ENCODE measurements at regions not wholly inside any gene's neighbourhood (a gene's known extent, or its start where the extent isn't known, plus 50 kb on each side); places are given as distances from the start of the nearest gene placed in this dataset.
A peak's percentile ranks its signal among the peaks of the same experiment; 100 is the strongest.

GRCh38 chr9:89554307-89555035 lies 50.3 kb upstream of the GADD45G start:
- DNase-seq (ENCODE audit: low read depth in 2 of 2) = no peak

- DNase-seq (ENCODE audit: low read depth in 2 of 2) = no peak
Observed at GRCh38 chr9:89553451-89554010, 51.3 kb upstream of the GADD45G start.

GRCh38 chr9:89550346-89550927 lies 52.5 kb upstream of the SEMA4D start:
- no peak for DNase-seq (ENCODE audit: low read depth in 2 of 2)

GRCh38 chr9:89549031-89549644 lies 51.2 kb upstream of the SEMA4D start:
- peak; percentile 84 to 89 for DNase-seq (ENCODE audit: low read depth in 2 of 2)

DNA sequence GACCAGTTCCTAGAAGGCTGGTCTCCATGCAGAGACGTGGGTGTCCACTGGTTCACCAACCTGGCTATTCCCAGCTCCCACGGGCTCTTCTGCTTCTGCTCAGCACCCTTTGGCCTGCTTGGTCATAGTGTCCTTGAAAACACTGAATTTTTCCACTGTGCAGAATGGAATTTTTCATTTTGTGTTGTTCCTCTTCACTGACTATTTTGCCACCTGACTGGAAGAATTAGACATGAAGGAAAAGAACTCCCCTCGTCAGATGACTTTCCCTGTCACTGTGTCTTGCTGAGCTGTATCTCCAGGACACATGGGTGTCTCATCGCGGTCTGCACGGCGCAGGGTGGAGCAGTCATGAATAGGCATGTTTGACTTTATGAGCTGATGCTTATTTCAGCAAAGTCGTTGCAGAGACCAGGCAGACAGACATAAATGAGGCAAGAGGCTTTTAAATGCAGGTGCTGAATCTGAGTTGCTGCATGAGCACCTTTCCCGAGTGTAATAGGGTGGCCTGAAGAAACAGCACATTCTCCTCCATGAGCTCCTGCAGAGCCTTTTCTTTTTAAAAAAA lies 50.2 kb upstream of the SEMA4D start:
- DNase-seq (ENCODE audit: low read depth in 2 of 2) = no peak

Measured in stimulated activated CD4-positive, alpha-beta T cell treated with anti-CD3 and anti-CD28 coated beads, Interleukin-4, amount 100 ng/mL, for 48 hours (primary cell).